PFSK-1 (cell line): ENCODE measurements at regions not wholly inside any gene's neighbourhood (a gene's known extent, or its start where the extent isn't known, plus 50 kb on each side); places are given as distances from the start of the nearest gene placed in this dataset.
A peak's percentile ranks its signal among the peaks of the same experiment; 100 is the strongest.

Experiments
- FOXP2 ChIP-seq: optimal IDR thresholded peaks from 2 replicates; pipeline ENCODE3; 2011; ENCODE audit warnings: borderline replicate concordance, control low read depth, inconsistent platforms; ENCODE audit not compliant: insufficient read depth; ENCODE audit errors: extremely low read length, extremely low read depth
- POLR2AphosphoS5 ChIP-seq: IDR thresholded peaks from 2 replicates; pipeline ENCODE4 v1.6.1; 2012; ENCODE audit warnings: low read depth, mild to moderate bottlenecking, control low read depth, low read length, moderate library complexity
- SIN3A ChIP-seq: IDR thresholded peaks from 2 replicates; pipeline ENCODE4 v1.6.1; 2012; ENCODE audit warnings: mild to moderate bottlenecking, low read length, moderate library complexity, borderline replicate concordance; ENCODE audit not compliant: insufficient read depth
- TAF1 ChIP-seq: IDR thresholded peaks from 2 replicates; pipeline ENCODE4 v1.6.1; 2012; ENCODE audit warnings: low read length, control low read depth, borderline replicate concordance; ENCODE audit not compliant: insufficient read depth
- TF ChIP-seq, protein P1 (sequence below), 2 experiments: IDR thresholded peaks; 2 replicates each; pipeline versions ENCODE4 v1.6.1 to v1.8.0; 2011 to 2012; ENCODE audit warnings: low read depth in 2 of 2, low read length in 2 of 2, control low read depth in 1 of 2, inconsistent platforms in 1 of 2, mild to moderate bottlenecking in 1 of 2, moderate library complexity in 1 of 2; ENCODE audit not compliant: insufficient read depth in 1 of 2

DNA sequence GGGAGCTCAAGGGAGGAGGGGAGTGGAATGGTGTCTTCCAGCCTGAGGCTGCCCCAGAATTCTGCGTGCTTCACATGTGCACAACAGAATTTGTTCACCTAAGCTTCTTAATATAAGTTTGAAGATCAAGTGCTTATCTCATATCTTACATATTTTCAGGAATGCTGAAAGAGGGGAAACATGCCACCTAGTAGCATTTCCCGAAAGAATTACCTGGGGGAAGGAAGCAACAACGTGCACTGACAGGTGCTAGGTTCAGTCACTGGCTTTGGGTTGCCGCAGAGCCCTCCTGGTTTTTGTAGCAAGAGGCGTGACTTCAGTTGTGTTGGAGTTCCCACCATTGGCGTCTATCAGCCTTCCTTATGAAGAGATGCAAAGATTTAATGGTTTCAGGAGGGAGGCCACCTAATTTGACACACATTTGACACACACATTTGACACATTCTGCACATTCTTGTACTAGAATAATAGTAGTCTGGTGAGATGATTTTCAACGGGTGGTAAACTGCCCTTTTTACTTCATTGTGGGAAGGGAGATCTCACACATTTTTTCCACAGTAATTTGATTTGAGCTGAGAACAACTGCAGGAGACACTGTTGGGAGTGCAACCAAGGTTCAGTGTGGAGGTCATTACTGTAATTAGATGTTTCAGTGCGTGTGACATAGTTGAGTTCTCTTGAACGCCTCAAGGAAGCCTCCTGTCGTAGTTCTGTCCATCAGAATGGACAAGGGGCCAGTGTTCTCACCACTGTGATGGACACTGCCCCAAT lies 481.3 kb downstream of the CCDC171 start:
- TF ChIP-seq, protein P1, sequence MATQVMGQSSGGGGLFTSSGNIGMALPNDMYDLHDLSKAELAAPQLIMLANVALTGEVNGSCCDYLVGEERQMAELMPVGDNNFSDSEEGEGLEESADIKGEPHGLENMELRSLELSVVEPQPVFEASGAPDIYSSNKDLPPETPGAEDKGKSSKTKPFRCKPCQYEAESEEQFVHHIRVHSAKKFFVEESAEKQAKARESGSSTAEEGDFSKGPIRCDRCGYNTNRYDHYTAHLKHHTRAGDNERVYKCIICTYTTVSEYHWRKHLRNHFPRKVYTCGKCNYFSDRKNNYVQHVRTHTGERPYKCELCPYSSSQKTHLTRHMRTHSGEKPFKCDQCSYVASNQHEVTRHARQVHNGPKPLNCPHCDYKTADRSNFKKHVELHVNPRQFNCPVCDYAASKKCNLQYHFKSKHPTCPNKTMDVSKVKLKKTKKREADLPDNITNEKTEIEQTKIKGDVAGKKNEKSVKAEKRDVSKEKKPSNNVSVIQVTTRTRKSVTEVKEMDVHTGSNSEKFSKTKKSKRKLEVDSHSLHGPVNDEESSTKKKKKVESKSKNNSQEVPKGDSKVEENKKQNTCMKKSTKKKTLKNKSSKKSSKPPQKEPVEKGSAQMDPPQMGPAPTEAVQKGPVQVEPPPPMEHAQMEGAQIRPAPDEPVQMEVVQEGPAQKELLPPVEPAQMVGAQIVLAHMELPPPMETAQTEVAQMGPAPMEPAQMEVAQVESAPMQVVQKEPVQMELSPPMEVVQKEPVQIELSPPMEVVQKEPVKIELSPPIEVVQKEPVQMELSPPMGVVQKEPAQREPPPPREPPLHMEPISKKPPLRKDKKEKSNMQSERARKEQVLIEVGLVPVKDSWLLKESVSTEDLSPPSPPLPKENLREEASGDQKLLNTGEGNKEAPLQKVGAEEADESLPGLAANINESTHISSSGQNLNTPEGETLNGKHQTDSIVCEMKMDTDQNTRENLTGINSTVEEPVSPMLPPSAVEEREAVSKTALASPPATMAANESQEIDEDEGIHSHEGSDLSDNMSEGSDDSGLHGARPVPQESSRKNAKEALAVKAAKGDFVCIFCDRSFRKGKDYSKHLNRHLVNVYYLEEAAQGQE (IDR thresholded peaks at IDR 0.05; ENCODE audit: insufficient read depth in 1 of 2, low read depth in 2 of 2, low read length in 2 of 2) = no peak
- TF ChIP-seq POLR2AphosphoS5 = no peak
- TF ChIP-seq TAF1 = no peak
- TF ChIP-seq FOXP2 = no peak
- TF ChIP-seq SIN3A = no peak

DNA sequence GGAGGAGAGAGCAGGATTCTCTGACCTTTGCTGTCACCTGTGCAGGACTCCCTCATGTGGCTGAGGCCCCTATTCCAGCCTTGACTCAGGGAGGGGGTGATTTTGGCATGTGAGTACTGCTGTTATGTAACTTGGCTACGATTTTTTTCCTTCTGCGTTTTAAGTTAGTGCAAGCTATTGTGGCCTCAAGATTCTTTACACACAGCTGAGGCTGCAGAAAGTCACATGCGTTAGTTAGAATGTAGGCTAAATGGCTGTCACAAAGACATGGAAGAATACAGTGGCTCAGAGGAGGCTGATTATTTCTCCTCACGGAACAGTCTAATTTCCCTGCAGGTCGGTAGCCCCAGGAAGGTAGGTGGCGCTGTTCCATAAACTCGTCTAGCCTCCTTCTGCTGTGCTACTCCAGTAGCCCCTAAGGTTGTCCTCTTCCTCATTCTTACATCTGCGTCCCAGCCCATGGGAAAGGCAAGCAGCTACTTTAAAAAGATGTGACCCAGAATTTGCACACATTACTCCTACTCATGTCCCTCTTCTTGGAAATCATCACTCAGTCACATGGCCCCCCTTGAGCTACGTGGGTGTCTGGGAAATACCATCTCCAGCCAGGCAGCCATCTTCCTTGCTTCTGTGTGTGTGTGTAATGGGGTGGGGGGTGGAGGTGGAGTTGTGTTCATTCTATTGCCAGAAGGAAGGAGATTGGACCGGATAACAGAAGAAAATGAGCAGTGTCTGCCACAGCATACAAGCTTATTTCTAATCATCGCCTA lies 486.6 kb downstream of the CCDC171 start:
- TF ChIP-seq SIN3A = no peak
- TF ChIP-seq FOXP2 = no peak
- TF ChIP-seq, protein P1 (IDR thresholded peaks at IDR 0.05; ENCODE audit: insufficient read depth in 1 of 2, low read depth in 2 of 2, low read length in 2 of 2) = no peak
- TF ChIP-seq TAF1 = no peak
- no peak for TF ChIP-seq POLR2AphosphoS5

DNA sequence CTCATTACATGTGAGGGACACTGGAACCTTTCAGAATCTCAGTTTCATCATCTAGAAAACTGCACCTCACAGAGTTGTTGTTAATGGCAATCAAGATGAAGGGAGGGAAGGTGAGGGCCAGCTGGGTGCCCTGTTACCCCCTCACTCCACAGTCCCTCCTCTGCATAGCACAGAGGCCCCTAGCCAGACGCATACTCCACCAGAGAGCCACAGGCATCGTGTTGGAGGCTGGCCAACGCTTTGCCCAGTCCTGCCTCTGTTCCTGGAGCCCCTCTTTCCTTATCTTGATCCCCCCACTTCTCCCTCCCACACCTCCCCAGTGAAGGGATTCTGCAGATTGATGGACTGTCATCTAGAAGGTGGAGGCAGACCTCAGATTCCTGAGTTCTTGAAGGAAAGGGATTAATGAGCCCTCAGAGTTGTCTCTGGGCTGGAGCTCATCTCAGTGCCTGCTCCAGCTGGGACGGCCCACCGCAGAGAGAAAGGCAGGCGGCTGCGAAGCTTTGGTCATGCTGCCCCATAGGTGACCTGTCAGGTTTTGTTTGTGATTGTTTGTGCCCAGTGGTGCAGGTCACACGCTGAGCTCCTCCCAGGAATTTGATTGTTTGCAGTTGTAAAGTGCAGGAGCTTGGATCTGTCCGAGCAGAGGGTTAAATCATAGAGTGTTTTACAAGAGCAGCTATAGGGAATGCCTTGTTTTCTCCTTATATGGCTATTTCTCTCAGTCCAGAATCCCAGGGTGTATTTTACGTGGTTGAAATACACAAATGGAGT lies 487.3 kb downstream of the CCDC171 start:
- TF ChIP-seq, protein P1 (IDR thresholded peaks at IDR 0.05; ENCODE audit: insufficient read depth in 1 of 2, low read depth in 2 of 2, low read length in 2 of 2) = no peak
- TF ChIP-seq POLR2AphosphoS5 (no peak), FOXP2 (no peak), TAF1 (no peak), SIN3A (no peak)

GRCh38 chr9:16043756-16044578 lies 491.1 kb downstream of the CCDC171 start:
- TF ChIP-seq SIN3A (no peak), POLR2AphosphoS5 (no peak)

DNA sequence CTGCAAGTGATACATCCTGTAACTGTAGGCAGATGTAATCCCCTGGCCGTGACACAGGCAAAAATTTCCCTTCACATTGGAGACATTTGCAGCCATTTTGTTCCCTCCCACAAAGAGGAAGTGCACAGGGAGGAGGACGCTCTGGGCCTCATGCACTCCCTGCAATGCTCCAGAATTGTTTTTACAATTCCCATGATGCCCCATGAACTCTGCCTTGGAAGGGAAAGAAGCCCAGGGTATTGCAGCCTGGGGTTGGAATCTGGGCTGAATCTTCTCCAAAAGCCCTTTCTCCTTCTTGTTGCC lies 491.7 kb downstream of the CCDC171 start:
- TF ChIP-seq, protein P1 (IDR thresholded peaks at IDR 0.05; ENCODE audit: insufficient read depth in 1 of 2, low read depth in 2 of 2, low read length in 2 of 2) = no peak
- TF ChIP-seq SIN3A (no peak), FOXP2 (no peak), TAF1 (peak; percentile 44; the same call in 1 of the 2 replicates), POLR2AphosphoS5 (peak; percentile 43; the same call in 1 of the 2 replicates)
